HG03571 (cell line): ENCODE measurements at regions not wholly inside any gene's neighbourhood (a gene's known extent, or its start where the extent isn't known, plus 50 kb on each side); places are given as distances from the start of the nearest gene placed in this dataset.
A peak's percentile ranks its signal among the peaks of the same experiment; 100 is the strongest.
"Not testable (repeated sequence)": the region's sequence is repeated elsewhere in the genome, so short reads cannot be mapped to it uniquely, and the experiment has no call there.

Experiments used
- ATAC-seq: cut with Tn5 transposase; IDR thresholded peaks from one replicate; pipeline ENCODE4 v1.9.1; 2021; ENCODE audit not compliant: unreplicated experiment

GRCh38 chr1:228846952-228847351, 111.7 kb downstream of the RHOU start:
- no peak for ATAC-seq

- not testable (repeated sequence) for ATAC-seq
Observed at GRCh38 chr1:228847451-228847850, 112.2 kb downstream of the RHOU start.

GRCh38 chr1:228848406-228848805, 113.1 kb downstream of the RHOU start:
- ATAC-seq: no peak

GRCh38 chr1:228849011-228849541, 113.8 kb downstream of the RHOU start:
- ATAC-seq: peak; percentile 83

GRCh38 chr1:228850141-228851100, 115.1 kb downstream of the RHOU start:
- no peak for ATAC-seq

GRCh38 chr1:228851193-228851592, 115.9 kb downstream of the RHOU start:
- ATAC-seq: no peak

- ATAC-seq: no peak
Observed at GRCh38 chr1:228851618-228852017, 116.3 kb downstream of the RHOU start.

- no peak for ATAC-seq
Observed at GRCh38 chr1:228852024-228852423, 116.7 kb downstream of the RHOU start.

GRCh38 chr1:228852511-228853088, 117.3 kb downstream of the RHOU start:
- ATAC-seq: no peak

GRCh38 chr1:228853191-228853590, 117.9 kb downstream of the RHOU start:
- no peak for ATAC-seq

- no peak for ATAC-seq
Observed at GRCh38 chr1:228853637-228854036, 118.4 kb downstream of the RHOU start.

GRCh38 chr1:228854907-228855306, 119.6 kb downstream of the RHOU start:
- ATAC-seq: no peak

- ATAC-seq: no peak
Observed at GRCh38 chr1:228857611-228858010, 122.3 kb downstream of the RHOU start.

GRCh38 chr1:228860911-228861831, 125.9 kb downstream of the RHOU start:
- peak; percentile 70 for ATAC-seq

- ATAC-seq: no peak
Observed at GRCh38 chr1:228861832-228862180, 126.5 kb downstream of the RHOU start.

GRCh38 chr1:228862542-228863505, 127.5 kb downstream of the RHOU start:
- ATAC-seq: no peak

- no peak for ATAC-seq
Observed at GRCh38 chr1:228863776-228864175, 128.5 kb downstream of the RHOU start.

- no peak for ATAC-seq
Observed at GRCh38 chr1:228865627-228866330, 130.5 kb downstream of the RHOU start.

GRCh38 chr1:228866468-228866867, 131.2 kb downstream of the RHOU start:
- ATAC-seq: no peak
